C1 segment of cervical spinal cord (tissue), 14 donors: ENCODE measurements at regions not wholly inside any gene's neighbourhood (a gene's known extent, or its start where the extent isn't known, plus 50 kb on each side); places are given as distances from the start of the nearest gene placed in this dataset.

Experiments
- DNase-seq, 14 donors: peaks; one replicate each; lab custom pipeline; 2025; lab: John Stamatoyannopoulos, UW

GRCh38 chrY:8202837-8203236 is 1134.4 kb upstream of the TSPY4 start:
- DNase-seq: no peak

- no peak for DNase-seq
These were observed 1096.1 kb upstream of the TSPY4 start for GRCh38 chrY:8241144-8241543.

GRCh38 chrY:8273807-8274206 is 1063.5 kb upstream of the TSPY4 start:
- DNase-seq: no peak

DNA sequence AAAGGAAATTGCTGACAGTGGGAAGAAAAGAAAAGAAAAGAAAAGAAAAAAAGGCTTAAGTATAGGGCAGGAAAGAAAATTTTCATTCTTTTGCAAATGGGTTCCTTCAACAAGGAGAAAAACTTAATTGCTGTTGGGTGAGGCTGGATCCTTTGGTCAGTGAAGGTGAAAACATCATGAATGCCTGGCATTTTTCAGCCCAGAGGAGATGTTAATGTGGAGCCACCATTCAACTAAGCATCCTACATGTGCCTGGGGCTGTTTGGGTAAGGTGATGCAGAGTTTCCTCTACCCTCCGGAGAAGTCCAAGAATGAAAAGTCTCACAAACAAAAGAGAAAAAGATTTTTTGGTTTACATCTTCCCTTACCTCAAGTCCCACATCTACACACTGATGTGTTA is 1032.2 kb upstream of the TSPY4 start:
- DNase-seq: no peak

GRCh38 chrY:8324113-8324512 is 1013.2 kb upstream of the TSPY4 start:
- DNase-seq: no peak

DNA sequence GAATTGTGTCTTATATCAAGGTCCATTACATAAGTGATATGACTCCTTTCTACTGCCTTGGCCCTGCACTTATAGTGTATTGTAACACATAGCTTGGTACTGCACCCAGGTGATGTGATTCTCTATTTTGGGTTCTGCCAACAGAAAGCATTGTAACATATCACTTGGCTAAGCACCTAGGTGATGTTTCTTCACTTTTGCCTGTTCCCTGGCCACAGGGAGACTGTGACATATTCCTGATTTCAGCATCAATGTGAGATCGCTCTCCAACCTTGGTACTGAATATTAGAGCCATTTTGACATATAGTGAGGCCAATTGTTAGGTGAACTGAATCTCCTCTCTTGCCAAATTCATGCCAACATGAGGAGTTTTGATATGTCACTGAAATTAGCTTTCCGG is 1010.3 kb upstream of the TSPY4 start:
- no peak for DNase-seq

GRCh38 chrY:8327708-8328354 is 1009.4 kb upstream of the TSPY4 start:
- no peak for DNase-seq

- no peak for DNase-seq
These were observed 1007.8 kb upstream of the TSPY4 start for GRCh38 chrY:8329431-8329830.

DNA sequence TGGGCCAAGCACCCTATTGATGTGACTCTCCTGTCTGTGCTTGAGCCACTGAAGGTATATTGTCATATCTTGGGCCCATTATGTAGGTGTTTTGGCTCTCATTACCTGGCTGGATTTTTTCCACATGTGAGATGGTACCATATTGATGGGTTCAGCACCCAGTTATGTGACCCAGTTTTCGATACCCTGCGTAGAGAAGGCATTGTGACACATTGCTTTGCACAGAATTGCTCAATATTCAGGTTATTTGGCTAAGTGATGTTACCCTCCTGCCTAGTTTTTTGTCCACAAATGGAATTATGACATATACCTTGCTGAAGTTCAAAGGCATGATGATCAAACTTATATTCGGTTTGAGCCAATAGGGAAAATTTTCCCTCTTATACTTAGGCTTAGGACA is 1007.3 kb upstream of the TSPY4 start:
- no peak for DNase-seq

DNA sequence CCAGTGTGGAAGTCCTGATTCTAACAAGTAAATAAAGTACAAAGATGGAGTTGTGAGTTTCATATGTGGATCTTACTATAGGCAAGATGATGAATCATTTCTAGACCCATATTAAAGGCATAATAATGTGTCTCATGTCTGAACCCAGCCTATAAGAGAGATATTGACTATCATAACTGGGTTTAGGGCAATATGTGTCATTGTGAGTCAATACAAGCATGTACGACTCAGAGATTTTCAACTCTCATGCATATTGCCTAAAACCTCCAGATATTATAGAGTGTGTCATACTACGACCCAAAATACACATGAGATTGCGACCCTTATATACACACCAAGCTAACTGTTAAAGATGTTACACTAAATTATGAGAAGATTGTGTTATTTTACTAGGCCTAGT is 1003.9 kb upstream of the TSPY4 start:
- no peak for DNase-seq

DNA sequence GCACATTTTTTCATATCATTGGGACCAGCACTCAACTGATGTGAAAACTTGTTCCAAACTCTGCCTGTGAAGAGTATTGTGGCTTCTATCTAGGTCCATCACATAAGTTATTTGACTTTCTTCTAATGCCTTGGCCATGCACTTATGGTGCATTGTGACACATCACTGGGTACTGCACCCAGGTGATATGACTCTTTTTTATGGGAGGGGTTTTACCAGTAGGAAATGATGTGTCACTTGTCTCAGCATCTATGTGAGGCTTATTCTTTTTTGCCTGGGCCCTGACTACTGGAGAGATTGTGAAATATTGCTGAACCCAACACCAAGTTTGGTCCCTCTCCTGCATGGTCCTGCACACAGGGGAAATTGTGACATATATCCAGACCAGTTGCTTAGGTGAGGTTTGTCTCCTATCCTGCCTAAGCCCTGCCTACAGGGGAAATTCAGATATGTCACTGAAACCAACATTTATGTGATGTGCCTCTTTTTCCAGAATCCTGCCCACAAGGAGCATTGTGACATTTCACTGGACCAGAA is 1001.9 kb upstream of the TSPY4 start:
- no peak for DNase-seq

GRCh38 chrY:8336112-8336774 is 1001.0 kb upstream of the TSPY4 start:
- DNase-seq: no peak

GRCh38 chrY:8341000-8341399 is 996.3 kb upstream of the TSPY4 start:
- DNase-seq: no peak

GRCh38 chrY:8342173-8342572 is 995.1 kb upstream of the TSPY4 start:
- DNase-seq: no peak

GRCh38 chrY:8351241-8351640 is 986.0 kb upstream of the TSPY4 start:
- no peak for DNase-seq

DNA sequence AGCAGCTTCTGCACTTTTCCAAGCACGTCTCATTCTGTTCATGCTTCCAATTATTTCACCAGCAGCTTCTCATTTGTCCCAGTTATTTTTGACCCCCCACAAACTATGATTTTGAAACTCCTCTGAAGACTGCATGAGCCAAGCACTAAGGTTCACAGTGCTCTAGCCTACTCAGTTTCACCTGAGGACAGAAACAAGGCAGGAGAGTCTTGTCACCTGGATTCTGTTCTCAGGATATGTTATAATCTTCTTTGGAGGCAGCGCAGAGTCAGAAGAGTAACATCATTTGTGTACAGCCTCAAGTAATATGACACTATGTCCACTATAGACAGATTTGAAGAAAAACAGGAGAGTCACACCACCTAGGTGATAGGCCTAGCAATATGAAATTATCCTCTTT is 985.1 kb upstream of the TSPY4 start:
- DNase-seq: no peak

DNA sequence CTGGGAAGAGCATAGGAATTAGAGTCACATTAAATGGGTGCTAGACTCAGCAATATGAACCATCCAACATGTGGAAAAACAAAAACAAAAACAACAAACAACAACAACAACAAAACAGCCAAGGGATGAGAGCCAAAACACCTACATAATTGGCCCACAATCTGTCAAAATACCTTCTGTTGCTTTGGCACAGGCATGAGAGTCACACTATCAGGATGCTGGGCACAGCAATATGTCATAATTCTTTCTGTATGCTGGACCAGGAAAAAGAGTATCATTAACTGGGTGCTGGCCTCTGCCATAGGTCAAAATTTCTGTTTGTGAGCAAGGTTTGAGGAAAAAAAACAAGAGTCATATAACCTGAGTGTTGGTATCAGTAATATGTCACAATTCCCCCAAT is 979.1 kb upstream of the TSPY4 start:
- peak in 1 of 14 donors; percentile 58 for DNase-seq

GRCh38 chrY:8361715-8362114 is 975.5 kb upstream of the TSPY4 start:
- no peak for DNase-seq

DNA sequence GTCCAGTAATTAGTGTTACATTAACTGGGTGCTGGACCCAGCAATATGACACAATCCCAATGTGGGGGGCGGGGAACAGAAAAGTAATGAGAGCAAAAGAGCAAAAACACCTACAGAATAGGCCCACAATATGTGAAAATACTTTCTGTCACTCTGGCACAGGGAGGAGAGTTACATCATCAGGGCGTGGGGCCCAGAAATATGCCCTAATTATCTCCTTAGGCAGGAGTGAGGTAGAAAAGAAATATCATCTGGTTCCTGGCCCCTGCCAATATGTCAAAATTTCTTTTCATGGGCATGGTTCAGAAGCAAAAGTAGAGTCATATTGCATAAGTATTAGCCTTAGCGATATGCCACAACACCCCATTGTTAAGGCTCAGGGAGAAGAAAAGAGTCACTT is 959.8 kb upstream of the TSPY4 start:
- DNase-seq: peak in 1 of 14 donors; percentile 79

GRCh38 chrY:8379800-8380199 is 957.5 kb upstream of the TSPY4 start:
- DNase-seq: no peak

GRCh38 chrY:8381425-8381824 is 955.8 kb upstream of the TSPY4 start:
- DNase-seq: no peak

DNA sequence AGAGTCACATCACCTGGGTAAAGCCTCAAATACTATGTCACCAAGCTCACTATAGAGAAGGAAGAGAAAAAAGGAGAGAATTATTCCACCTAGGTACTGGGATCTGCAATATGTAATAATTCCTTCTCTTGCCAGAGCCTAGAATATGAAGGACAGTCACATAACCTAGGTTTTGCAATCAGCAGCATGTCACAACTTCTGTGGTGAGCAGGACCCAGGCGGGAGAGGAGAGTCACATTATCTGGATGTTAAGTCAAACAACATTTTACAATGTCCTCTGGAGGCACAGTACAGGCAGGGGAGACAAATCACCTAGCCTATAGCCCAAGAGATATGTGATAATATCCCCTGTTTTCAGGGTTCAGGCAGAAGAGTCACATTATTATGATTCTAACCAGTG is 951.2 kb upstream of the TSPY4 start:
- no peak for DNase-seq

- no peak for DNase-seq
These were observed 948.8 kb upstream of the TSPY4 start for GRCh38 chrY:8388512-8388911.
